Neural cell (in vitro differentiated cells): ENCODE measurements at regions not wholly inside any gene's neighbourhood (a gene's known extent, or its start where the extent isn't known, plus 50 kb on each side); places are given as distances from the start of the nearest gene placed in this dataset.
A peak's percentile ranks its signal among the peaks of the same experiment; 100 is the strongest.

Source experiments
- H2AFZ ChIP-seq: fragments of 200-600, 300-800 bp; sonication (generic), shearing (Covaris generic); 2 replicates; pipeline ENCODE4 v1.6.0; 2014; ENCODE audit warnings: low read depth, mild to moderate bottlenecking, antibody characterized with exemption, low read length, moderate library complexity
- H3F3A ChIP-seq: fragments of 200-600 bp; shearing (Covaris generic); 2 replicates; pipeline ENCODE4 v1.6.1; 2016; ENCODE audit warnings: mild to moderate bottlenecking, moderate library complexity, mixed read lengths, antibody characterized with exemption, low read length; ENCODE audit not compliant: insufficient read depth, poor library complexity, severe bottlenecking
- H3K27ac ChIP-seq: fragments of 200-600, 300-800 bp; sonication (generic), shearing (Covaris generic); 2 replicates; pipeline ENCODE4 v1.5.1; 2014; ENCODE audit warnings: mild to moderate bottlenecking, low read length, moderate library complexity
- H3K27me3 ChIP-seq: fragments of 300-800, 200-600 bp; sonication (generic), shearing (Covaris generic); 2 replicates; pipeline ENCODE4 v1.6.0; 2014; ENCODE audit warnings: mild to moderate bottlenecking, low read depth, low read length, moderate library complexity; ENCODE audit not compliant: insufficient read depth
- H3K36me3 ChIP-seq: fragments of 300-800, 200-600 bp; sonication (generic), shearing (Covaris generic); 2 replicates; pipeline ENCODE4 v1.5.1; 2014; ENCODE audit warnings: mild to moderate bottlenecking, antibody characterized with exemption, low read length, moderate library complexity; ENCODE audit not compliant: insufficient read depth
- H3K4me2 ChIP-seq: fragments of 300-800, 200-600 bp; sonication (generic), shearing (Covaris generic); 2 replicates; pipeline ENCODE4 v1.6.0; 2014; ENCODE audit warnings: mild to moderate bottlenecking, low read length
- H3K4me3 ChIP-seq: fragments of 300-800, 200-600 bp; sonication (generic), shearing (Covaris generic); 2 replicates; pipeline ENCODE4 v1.5.1; 2014; ENCODE audit warnings: mild to moderate bottlenecking, low read length, moderate library complexity
- H3K79me2 ChIP-seq: fragments of 200-600 bp; shearing (Covaris generic); replicated peaks from 2 replicates; pipeline ENCODE4 v1.6.0; 2014; ENCODE audit warnings: mild to moderate bottlenecking, low read length, moderate library complexity; ENCODE audit not compliant: insufficient read depth
- H3K9ac ChIP-seq: fragments of 300-800, 200-600 bp; sonication (generic), shearing (Covaris generic); 2 replicates; pipeline ENCODE4 v1.6.1; 2016; ENCODE audit warnings: mild to moderate bottlenecking, low read length, mixed read lengths
- H3K9me2 ChIP-seq: fragments of 200-600 bp; shearing (Covaris generic); 2 replicates; pipeline ENCODE4 v1.6.1; 2016; ENCODE audit warnings: mild to moderate bottlenecking, low read length, mixed read lengths; ENCODE audit not compliant: insufficient read depth
- H3K9me3 ChIP-seq: fragments of 200-600, 300-800 bp; sonication (generic), shearing (Covaris generic); 2 replicates; pipeline ENCODE4 v1.6.1; 2016; ENCODE audit warnings: mild to moderate bottlenecking, mixed run types, low read length, moderate library complexity, mixed read lengths
- H4K20me1 ChIP-seq: fragments of 200-600 bp; shearing (Covaris generic); 2 replicates; pipeline ENCODE4 v1.6.1; 2016; ENCODE audit warnings: mild to moderate bottlenecking, mixed run types; ENCODE audit not compliant: insufficient read depth
- EP300 ChIP-seq: fragments of 450-650 bp; conservative IDR thresholded peaks from 2 replicates; pipeline ENCODE4 v1.6.1; 2014; ENCODE audit warnings: antibody characterized with exemption, mild to moderate bottlenecking, moderate library complexity; ENCODE audit not compliant: poor library complexity, severe bottlenecking
- EZH2 ChIP-seq: fragments of 200-600, 300-800 bp; shearing (Covaris generic), sonication (generic); IDR thresholded peaks from 2 replicates; pipeline ENCODE4 v1.6.1; 2014; ENCODE audit warnings: antibody characterized with exemption, low read length, borderline replicate concordance, mild to moderate bottlenecking; ENCODE audit not compliant: insufficient read depth, poor library complexity, severe bottlenecking
- MXI1 ChIP-seq: fragments of 450-650 bp; conservative IDR thresholded peaks from 2 replicates; pipeline ENCODE4 v1.6.1; 2014; ENCODE audit warnings: antibody characterized with exemption, mild to moderate bottlenecking; ENCODE audit not compliant: poor library complexity, severe bottlenecking
- POLR2AphosphoS5 ChIP-seq: IDR thresholded peaks from 2 replicates; pipeline ENCODE4 v1.6.1; 2012
- RAD21 ChIP-seq: fragments of 450-650 bp; conservative IDR thresholded peaks from 2 replicates; pipeline ENCODE4 v1.6.1; 2014; ENCODE audit warnings: antibody characterized with exemption, mild to moderate bottlenecking, moderate library complexity
- SMC3 ChIP-seq: fragments of 450-650 bp; conservative IDR thresholded peaks from 2 replicates; pipeline ENCODE4 v1.6.1; 2014; ENCODE audit warnings: antibody characterized with exemption, mild to moderate bottlenecking, moderate library complexity; ENCODE audit not compliant: poor library complexity
- TAF1 ChIP-seq: IDR thresholded peaks from 2 replicates; pipeline ENCODE4 v1.6.1; 2012; ENCODE audit warnings: low read depth
- TF ChIP-seq, protein P1 (sequence below): fragments of 450-650 bp; IDR thresholded peaks from 2 replicates; pipeline ENCODE4 v1.5.1; 2014; ENCODE audit warnings: antibody characterized with exemption, mild to moderate bottlenecking, moderate library complexity; ENCODE audit not compliant: poor library complexity, severe bottlenecking
- TF ChIP-seq, protein P2 (sequence below): IDR thresholded peaks from 2 replicates; pipeline ENCODE4 v1.6.1; 2012; ENCODE audit warnings: borderline replicate concordance

DNA sequence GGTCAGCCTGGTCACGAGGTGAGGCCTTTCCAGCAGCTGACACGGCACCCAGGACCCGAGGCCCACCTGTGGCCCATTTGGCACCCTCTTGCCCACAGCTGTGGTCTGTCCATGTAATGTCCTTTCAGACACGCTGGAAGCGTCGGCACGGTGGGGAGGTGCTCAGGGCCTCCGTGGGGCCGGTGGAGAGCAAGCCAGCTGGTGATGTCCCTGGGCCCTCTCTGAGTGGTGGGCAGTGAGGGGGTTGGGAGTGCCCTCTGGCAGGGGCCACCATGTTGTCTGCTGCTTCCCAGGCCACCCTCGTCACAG is 97.3 kb upstream of the ZNF469 start:
- Histone ChIP-seq H3K9me3 (no peaks in the 10 kb centered on the region), H3K9me2 (no peaks in the 10 kb centered on the region), H3K79me2 (no peaks in the 10 kb centered on the region), H3K27me3 (no peaks in the 10 kb centered on the region), H3K4me3 (no peak overlapping the region), H3K27ac (no peak overlapping the region), H3K4me2 (no peak overlapping the region), H3K9ac (no peak overlapping the region), H2AFZ (no peak overlapping the region), H3K36me3 (no peaks in the 10 kb centered on the region), H3F3A (no peaks in the 10 kb centered on the region), H4K20me1 (no peaks in the 10 kb centered on the region)
- TF ChIP-seq EP300 (no peak), EZH2 (no peak), TAF1 (no peak), MXI1 (no peak), SMC3 (no peak), POLR2AphosphoS5 (no peak), RAD21 (no peak)
- TF ChIP-seq, protein P1, sequence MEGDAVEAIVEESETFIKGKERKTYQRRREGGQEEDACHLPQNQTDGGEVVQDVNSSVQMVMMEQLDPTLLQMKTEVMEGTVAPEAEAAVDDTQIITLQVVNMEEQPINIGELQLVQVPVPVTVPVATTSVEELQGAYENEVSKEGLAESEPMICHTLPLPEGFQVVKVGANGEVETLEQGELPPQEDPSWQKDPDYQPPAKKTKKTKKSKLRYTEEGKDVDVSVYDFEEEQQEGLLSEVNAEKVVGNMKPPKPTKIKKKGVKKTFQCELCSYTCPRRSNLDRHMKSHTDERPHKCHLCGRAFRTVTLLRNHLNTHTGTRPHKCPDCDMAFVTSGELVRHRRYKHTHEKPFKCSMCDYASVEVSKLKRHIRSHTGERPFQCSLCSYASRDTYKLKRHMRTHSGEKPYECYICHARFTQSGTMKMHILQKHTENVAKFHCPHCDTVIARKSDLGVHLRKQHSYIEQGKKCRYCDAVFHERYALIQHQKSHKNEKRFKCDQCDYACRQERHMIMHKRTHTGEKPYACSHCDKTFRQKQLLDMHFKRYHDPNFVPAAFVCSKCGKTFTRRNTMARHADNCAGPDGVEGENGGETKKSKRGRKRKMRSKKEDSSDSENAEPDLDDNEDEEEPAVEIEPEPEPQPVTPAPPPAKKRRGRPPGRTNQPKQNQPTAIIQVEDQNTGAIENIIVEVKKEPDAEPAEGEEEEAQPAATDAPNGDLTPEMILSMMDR, result no peak
- TF ChIP-seq, protein P2, sequence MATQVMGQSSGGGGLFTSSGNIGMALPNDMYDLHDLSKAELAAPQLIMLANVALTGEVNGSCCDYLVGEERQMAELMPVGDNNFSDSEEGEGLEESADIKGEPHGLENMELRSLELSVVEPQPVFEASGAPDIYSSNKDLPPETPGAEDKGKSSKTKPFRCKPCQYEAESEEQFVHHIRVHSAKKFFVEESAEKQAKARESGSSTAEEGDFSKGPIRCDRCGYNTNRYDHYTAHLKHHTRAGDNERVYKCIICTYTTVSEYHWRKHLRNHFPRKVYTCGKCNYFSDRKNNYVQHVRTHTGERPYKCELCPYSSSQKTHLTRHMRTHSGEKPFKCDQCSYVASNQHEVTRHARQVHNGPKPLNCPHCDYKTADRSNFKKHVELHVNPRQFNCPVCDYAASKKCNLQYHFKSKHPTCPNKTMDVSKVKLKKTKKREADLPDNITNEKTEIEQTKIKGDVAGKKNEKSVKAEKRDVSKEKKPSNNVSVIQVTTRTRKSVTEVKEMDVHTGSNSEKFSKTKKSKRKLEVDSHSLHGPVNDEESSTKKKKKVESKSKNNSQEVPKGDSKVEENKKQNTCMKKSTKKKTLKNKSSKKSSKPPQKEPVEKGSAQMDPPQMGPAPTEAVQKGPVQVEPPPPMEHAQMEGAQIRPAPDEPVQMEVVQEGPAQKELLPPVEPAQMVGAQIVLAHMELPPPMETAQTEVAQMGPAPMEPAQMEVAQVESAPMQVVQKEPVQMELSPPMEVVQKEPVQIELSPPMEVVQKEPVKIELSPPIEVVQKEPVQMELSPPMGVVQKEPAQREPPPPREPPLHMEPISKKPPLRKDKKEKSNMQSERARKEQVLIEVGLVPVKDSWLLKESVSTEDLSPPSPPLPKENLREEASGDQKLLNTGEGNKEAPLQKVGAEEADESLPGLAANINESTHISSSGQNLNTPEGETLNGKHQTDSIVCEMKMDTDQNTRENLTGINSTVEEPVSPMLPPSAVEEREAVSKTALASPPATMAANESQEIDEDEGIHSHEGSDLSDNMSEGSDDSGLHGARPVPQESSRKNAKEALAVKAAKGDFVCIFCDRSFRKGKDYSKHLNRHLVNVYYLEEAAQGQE, result no peak

DNA sequence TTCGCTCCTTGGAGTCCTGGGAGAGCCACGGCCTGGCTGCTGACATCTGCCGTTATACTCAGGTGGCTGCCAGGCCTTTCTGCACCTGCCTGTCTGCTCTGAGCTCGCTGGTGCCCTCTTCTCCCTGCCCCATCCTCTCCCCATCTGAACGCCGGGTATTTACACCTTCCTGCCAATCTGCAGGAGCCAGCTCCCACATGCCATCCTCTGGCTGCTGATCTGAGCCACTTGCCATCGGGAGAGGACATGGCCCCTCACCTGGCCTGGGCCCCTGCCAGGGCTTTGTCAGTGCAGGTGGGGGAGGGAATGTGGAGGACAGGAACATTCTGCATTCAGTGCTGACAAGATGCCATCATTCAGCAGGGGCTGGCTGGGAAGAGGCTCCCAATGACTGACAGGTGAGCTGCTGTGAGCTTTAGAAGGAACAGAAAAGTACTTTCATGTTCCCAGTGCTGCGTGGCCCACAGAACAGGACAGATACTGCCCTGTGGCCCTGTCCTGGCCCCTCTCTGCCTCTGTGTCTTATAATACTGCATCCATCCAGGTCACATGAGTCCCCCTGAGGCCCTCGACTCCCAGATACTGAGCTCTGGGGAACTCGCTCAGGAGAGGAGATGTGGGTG is 96.3 kb upstream of the ZNF469 start:
- H3K27ac ChIP-seq, result peak overlapping the region; percentile 49
- H3K27me3 ChIP-seq, result no peaks in the 10 kb centered on the region
- H3K36me3 ChIP-seq, result no peaks in the 10 kb centered on the region
- H3K4me3 ChIP-seq, result no peak overlapping the region
- H3K9ac ChIP-seq, result peak overlapping the region; percentile 20
- no peak overlapping the region for H2AFZ ChIP-seq
- H3K9me3 ChIP-seq, result no peaks in the 10 kb centered on the region
- TF ChIP-seq EP300 (no peak), EZH2 (no peak), RAD21 (no peak)
- TF ChIP-seq, protein P2, result no peak
- no peaks in the 10 kb centered on the region for H3K9me2 ChIP-seq
- H3K4me2 ChIP-seq, result no peak overlapping the region
- H3F3A ChIP-seq, result no peaks in the 10 kb centered on the region
- H3K79me2 ChIP-seq, result no peaks in the 10 kb centered on the region
- no peaks in the 10 kb centered on the region for H4K20me1 ChIP-seq
